Suprapubic skin (tissue), 4 donors: ENCODE measurements at regions not wholly inside any gene's neighbourhood (a gene's known extent, or its start where the extent isn't known, plus 50 kb on each side); places are given as distances from the start of the nearest gene placed in this dataset.

Experiments used
- CTCF ChIP-seq, 2 donors: fragments of 200-600 bp in 1 of 2; fragments of 450-650 bp in 1 of 2; sonication (generic) in 1 of 2; IDR thresholded peaks; one replicate each; pipeline ENCODE4 v1.5.1; 2016 to 2019; ENCODE audit warnings: antibody characterized with exemption in 2 of 2, mild to moderate bottlenecking in 1 of 2, moderate library complexity in 1 of 2
- POLR2A ChIP-seq, 2 donors: fragments of 450-650 bp; IDR thresholded peaks; one replicate each; pipeline ENCODE4 v1.6.1; 2017; ENCODE audit warnings: antibody characterized with exemption in 2 of 2, mild to moderate bottlenecking in 2 of 2, moderate library complexity in 2 of 2
- POLR2AphosphoS5 ChIP-seq, 3 donors: sonication (generic); formaldehyde crosslinking; IDR thresholded peaks; one replicate each; pipeline ENCODE4 v1.6.1; 2017; ENCODE audit warnings: antibody characterized with exemption in 3 of 3

GRCh38 chr10:125281091-125281490 is 120.7 kb upstream of the CTBP2 start:
- no peak for TF ChIP-seq CTCF (IDR thresholded peaks at IDR 0.05)
- TF ChIP-seq POLR2A (IDR thresholded peaks at IDR 0.05) = no peak
- no peak for TF ChIP-seq POLR2AphosphoS5 (IDR thresholded peaks at IDR 0.05)
